GM12892 (cell line): ENCODE measurements at regions not wholly inside any gene's neighbourhood (a gene's known extent, or its start where the extent isn't known, plus 50 kb on each side); places are given as distances from the start of the nearest gene placed in this dataset.

Experiments
- POLR2A ChIP-seq: IDR thresholded peaks from 2 replicates; pipeline ENCODE4 v1.6.1; 2011; ENCODE audit warnings: low read depth, low read length, control low read depth
- POLR2AphosphoS5 ChIP-seq: IDR thresholded peaks from 2 replicates; pipeline ENCODE4 v1.6.1; 2011; ENCODE audit warnings: low read depth, low read length, control low read depth
- TAF1 ChIP-seq: IDR thresholded peaks from 2 replicates; pipeline ENCODE4 v1.6.1; 2011; ENCODE audit warnings: low read depth, mild to moderate bottlenecking, control low read depth, low read length, borderline replicate concordance

- TF ChIP-seq POLR2AphosphoS5 (no peak), TAF1 (no peak), POLR2A (no peak)
Measured at GRCh38 chr22:47608421-47608820, 846.0 kb downstream of the TBC1D22A start.
